AG10803 (cell line): ENCODE measurements at regions not wholly inside any gene's neighbourhood (a gene's known extent, or its start where the extent isn't known, plus 50 kb on each side); places are given as distances from the start of the nearest gene placed in this dataset.

Experiments used
- DNase-seq: peaks from one replicate; pipeline ENCODE4 v3.0.0; 2010; ENCODE audit warnings: low read depth
- H3K4me3 ChIP-seq: 2 replicates; pipeline ENCODE4 v1.5.1; 2011; ENCODE audit warnings: mild to moderate bottlenecking, low read length, control low read depth
- CTCF ChIP-seq: conservative IDR thresholded peaks from 2 replicates; pipeline ENCODE4 v1.5.1; 2011; ENCODE audit warnings: mild to moderate bottlenecking, low read length, control low read depth, inconsistent platforms

DNA sequence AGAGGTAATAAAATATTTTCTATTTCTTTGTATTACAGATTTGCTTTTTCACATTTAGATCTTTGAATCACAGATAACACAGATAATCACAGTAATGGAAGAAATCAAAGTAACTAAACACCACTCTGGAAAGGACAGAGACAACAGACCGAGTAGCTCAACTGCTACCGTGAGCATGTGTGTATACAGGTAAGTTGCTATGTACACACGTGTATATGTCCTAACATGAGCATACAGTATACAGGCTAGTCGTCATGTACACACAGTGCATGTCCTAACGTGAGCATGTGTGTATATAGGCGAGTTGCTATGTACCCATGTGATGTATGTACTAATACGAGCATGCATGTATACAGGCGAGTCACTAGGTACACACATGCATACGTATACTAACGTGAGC is 379.0 kb downstream of the THBS2 start:
- no peak overlapping the region for H3K4me3 ChIP-seq
- TF ChIP-seq CTCF: no peak
- DNase-seq: no peak

GRCh38 chr6:168873278-168874190 is 380.1 kb downstream of the THBS2 start:
- TF ChIP-seq CTCF: no peak
- DNase-seq: no peak
- no peak overlapping the region for H3K4me3 ChIP-seq

DNA sequence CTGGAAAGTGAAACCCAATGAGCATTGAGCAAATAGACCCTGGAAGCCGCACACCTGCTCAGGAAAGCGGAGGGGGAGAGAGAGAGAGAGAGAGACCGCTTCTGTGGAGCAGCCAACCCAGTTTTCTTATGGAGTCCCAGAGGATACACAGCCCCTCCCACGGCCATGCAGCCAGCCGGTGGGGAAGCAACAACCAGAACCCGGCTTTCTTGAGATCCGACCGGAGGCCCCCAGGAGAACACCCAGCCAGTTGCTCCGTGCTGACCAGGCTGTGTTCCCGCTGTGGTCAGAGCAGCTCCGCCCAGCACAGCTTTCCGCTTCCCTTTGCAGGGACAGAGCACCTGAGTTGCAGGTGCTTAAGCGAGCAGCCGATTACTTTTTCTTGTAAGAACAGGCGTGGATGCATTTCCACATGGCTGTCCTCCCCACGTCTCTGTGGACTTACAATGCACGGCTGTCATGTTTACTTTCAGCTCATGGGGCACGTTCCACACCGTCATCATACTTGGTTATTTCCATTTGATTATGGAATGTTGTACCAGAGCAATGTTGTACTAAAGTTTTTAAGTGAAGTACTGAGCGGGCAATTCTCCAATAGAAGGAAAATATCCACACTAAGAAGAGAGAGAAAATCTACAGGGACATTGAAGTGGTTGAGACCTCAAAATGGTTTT is 381.9 kb downstream of the THBS2 start:
- H3K4me3 ChIP-seq: no peak overlapping the region
- TF ChIP-seq CTCF: no peak
- no peak for DNase-seq

DNA sequence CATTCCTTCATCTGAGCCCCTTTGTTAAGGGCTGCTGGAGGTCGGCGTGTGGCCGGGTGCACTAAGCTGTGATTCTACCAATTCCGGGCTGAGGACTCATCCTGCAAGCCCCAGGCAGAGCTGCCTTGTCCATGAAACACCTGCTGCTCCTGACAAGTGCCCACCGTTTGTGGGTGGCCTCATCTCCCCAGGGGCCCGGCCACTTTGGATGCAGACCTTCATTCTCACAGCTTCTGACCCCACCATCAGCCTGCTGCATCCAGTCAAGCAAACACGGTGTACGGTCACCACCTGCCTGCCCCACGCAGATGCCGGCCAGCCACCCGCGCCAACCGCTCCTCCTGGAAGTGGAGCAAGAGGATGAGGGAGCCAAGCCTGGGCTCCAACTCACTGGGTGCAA is 382.7 kb downstream of the THBS2 start:
- no peak for TF ChIP-seq CTCF
- no peak for DNase-seq
- H3K4me3 ChIP-seq: no peak overlapping the region

DNA sequence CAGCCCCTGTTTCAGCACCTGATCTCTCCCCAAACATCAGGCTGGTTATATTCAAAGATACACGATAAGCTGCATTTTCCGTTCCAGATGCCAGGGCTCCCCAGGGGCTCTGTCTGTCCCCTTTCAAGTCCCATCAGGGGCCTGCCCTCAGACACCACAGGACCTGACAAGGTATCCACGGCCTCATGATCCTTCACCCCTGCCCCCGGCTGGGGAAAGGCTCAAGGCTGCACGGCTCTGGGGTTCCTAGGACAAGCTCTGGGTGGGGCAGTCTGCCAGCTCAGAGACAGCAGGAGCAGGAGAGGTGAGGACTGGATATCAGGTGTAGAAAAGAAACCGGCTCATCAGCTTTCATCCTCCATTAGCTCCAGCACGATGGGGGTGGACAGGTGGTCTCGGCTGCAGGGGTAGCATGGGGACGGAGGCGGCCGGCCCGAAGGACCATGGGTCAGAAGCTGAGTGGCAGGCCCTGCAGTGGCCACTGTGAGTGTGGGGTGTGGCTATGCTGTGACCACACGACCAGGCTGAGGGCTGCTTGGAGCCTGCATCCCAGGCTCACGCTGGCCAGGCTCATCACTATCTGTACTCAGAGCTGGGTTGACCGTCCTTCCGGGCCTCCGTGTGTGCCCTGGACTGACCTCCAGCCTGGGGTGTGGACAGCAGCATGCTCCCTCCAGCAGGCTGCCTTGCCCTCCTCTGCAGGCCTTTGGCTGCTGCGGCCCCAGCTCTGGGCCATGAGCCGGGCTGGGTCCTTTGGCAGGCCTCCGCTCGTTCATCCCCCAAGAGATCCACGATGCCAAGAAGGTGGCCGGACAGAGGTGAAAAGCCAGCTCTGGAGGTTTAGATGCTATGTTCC is 386.2 kb downstream of the THBS2 start:
- no peak for DNase-seq
- no peak overlapping the region for H3K4me3 ChIP-seq
- no peak for TF ChIP-seq CTCF

GRCh38 chr6:168866534-168866933 is 387.1 kb downstream of the THBS2 start:
- DNase-seq: no peak
- TF ChIP-seq CTCF: no peak
- H3K4me3 ChIP-seq: no peak overlapping the region
